GM23338 (cell line): ENCODE measurements at regions not wholly inside any gene's neighbourhood (a gene's known extent, or its start where the extent isn't known, plus 50 kb on each side); places are given as distances from the start of the nearest gene placed in this dataset.

Experiments used
- ATAC-seq: fragments of 200-7000 bp; cut with Tn5 transposase; 3 replicates; pipeline ENCODE4 v1.9.1; 2020
- DNase-seq: peaks from one replicate; pipeline ENCODE4 v3.0.0-alpha.2; 2015; ENCODE audit warnings: low spot score
- H2AFZ ChIP-seq: fragments of 200-600 bp; sonication (generic); 2 replicates; pipeline ENCODE4 v1.8.0; 2016; ENCODE audit warnings: antibody characterized with exemption, mild to moderate bottlenecking, moderate library complexity
- H3F3A ChIP-seq: fragments of 200-600 bp; sonication (generic); replicated peaks from 2 replicates; pipeline ENCODE4 v1.8.0; 2017; ENCODE audit warnings: antibody characterized with exemption, mixed run types, low read depth
- H3K27ac ChIP-seq: fragments of 200-600 bp; sonication (generic); 2 replicates; pipeline ENCODE4 v1.6.1; 2016; ENCODE audit warnings: low read depth
- H3K27me3 ChIP-seq: fragments of 200-600 bp; sonication (generic); 2 replicates; pipeline ENCODE4 v1.8.0; 2016; ENCODE audit warnings: mild to moderate bottlenecking, mixed run types, moderate library complexity; ENCODE audit not compliant: insufficient read depth
- H3K36me3 ChIP-seq: fragments of 200-600 bp; sonication (generic); 2 replicates; pipeline ENCODE4 v1.8.0; 2016; ENCODE audit warnings: mild to moderate bottlenecking; ENCODE audit not compliant: insufficient read depth
- H3K4me1 ChIP-seq: fragments of 200-600 bp; sonication (generic); 2 replicates; pipeline ENCODE4 v1.8.0; 2016; ENCODE audit warnings: mild to moderate bottlenecking, moderate library complexity; ENCODE audit not compliant: insufficient read depth
- H3K4me2 ChIP-seq: fragments of 200-600 bp; sonication (generic); 2 replicates; pipeline ENCODE4 v1.7.1; 2017; ENCODE audit warnings: mixed run types
- H3K4me3 ChIP-seq: fragments of 200-600 bp; sonication (generic); 2 replicates; pipeline ENCODE4 v1.6.1; 2016; ENCODE audit warnings: mixed run types
- H3K79me2 ChIP-seq: fragments of 200-600 bp; sonication (generic); replicated peaks from 2 replicates; pipeline ENCODE4 v1.8.0; 2017; ENCODE audit warnings: mild to moderate bottlenecking; ENCODE audit not compliant: insufficient read depth
- H3K9me2 ChIP-seq: fragments of 200-600 bp; sonication (generic); 2 replicates; pipeline ENCODE4 v1.8.0; 2017; ENCODE audit not compliant: insufficient read depth
- H4K20me1 ChIP-seq: fragments of 200-600 bp; sonication (generic); replicated peaks from 2 replicates; pipeline ENCODE4 v1.8.0; 2017; ENCODE audit warnings: mild to moderate bottlenecking; ENCODE audit not compliant: insufficient read depth
- H3K27ac Mint-ChIP-seq: 2 replicates; pipeline ENCODE4 v1.8.0; 2020; ENCODE audit warnings: inconsistent platforms, mild to moderate bottlenecking, moderate library complexity, mixed read lengths
- H3K27me3 Mint-ChIP-seq: 3 replicates; pipeline ENCODE4 v1.8.0; 2022; ENCODE audit warnings: low read depth, mild to moderate bottlenecking, moderate library complexity, mixed read lengths, inconsistent platforms; ENCODE audit not compliant: insufficient read depth, poor library complexity
- H3K36me3 Mint-ChIP-seq: 3 replicates; pipeline ENCODE4 v1.8.0; 2021; ENCODE audit warnings: low read depth, mild to moderate bottlenecking, inconsistent platforms, moderate library complexity, mixed read lengths
- H3K4me1 Mint-ChIP-seq: 3 replicates; pipeline ENCODE4 v1.8.0; 2020; ENCODE audit warnings: mild to moderate bottlenecking, inconsistent platforms, mixed read lengths
- H3K4me3 Mint-ChIP-seq: 3 replicates; pipeline ENCODE4 v1.8.0; 2021; ENCODE audit warnings: moderate library complexity, mild to moderate bottlenecking, inconsistent platforms, mixed read lengths
- H3K9me3 Mint-ChIP-seq: 3 replicates; pipeline ENCODE4 v1.8.0; 2020; ENCODE audit warnings: moderate library complexity, mild to moderate bottlenecking, inconsistent platforms, mixed read lengths
- EZH2 ChIP-seq: fragments of 200-600 bp; sonication (generic); IDR thresholded peaks from one replicate; pipeline ENCODE4 v1.8.0; 2017; ENCODE audit warnings: antibody characterized with exemption, mild to moderate bottlenecking, low read depth; ENCODE audit not compliant: unreplicated experiment
- EZH2phosphoT487 ChIP-seq: fragments of 200-600 bp; sonication (generic); IDR thresholded peaks from one replicate; pipeline ENCODE4 v1.8.1; 2018; ENCODE audit warnings: antibody characterized with exemption; ENCODE audit not compliant: unreplicated experiment
- JUNB ChIP-seq: IDR thresholded peaks from one replicate; pipeline ENCODE4 v1.6.1; 2016; ENCODE audit warnings: antibody characterized with exemption; ENCODE audit not compliant: unreplicated experiment
- NANOG ChIP-seq: IDR thresholded peaks from 2 replicates; pipeline ENCODE4 v1.6.1; 2016; ENCODE audit warnings: antibody characterized with exemption, borderline replicate concordance
- REST ChIP-seq: IDR thresholded peaks from one replicate; pipeline ENCODE4 v1.6.1; 2018; ENCODE audit warnings: antibody characterized with exemption; ENCODE audit not compliant: unreplicated experiment
- STAT1 ChIP-seq: IDR thresholded peaks from one replicate; pipeline ENCODE4 v1.6.1; 2016; ENCODE audit warnings: antibody characterized with exemption; ENCODE audit not compliant: unreplicated experiment
- ZNF114 ChIP-seq: fragments of 250-450 bp; sonication (Bioruptor Pico); IDR thresholded peaks from 2 replicates; pipeline ENCODE4 v1.5.0; 2020; ENCODE audit warnings: mild to moderate bottlenecking, moderate library complexity
- ZNF331 ChIP-seq: fragments of 250-450 bp; sonication (Bioruptor Pico); IDR thresholded peaks from 2 replicates; pipeline ENCODE4 v1.5.0; 2020; ENCODE audit warnings: low read depth, mild to moderate bottlenecking, moderate library complexity
- ZNF462 ChIP-seq: fragments of 250-450 bp; sonication (Bioruptor Pico); IDR thresholded peaks from 2 replicates; pipeline ENCODE4 v1.5.0; 2020; ENCODE audit warnings: mild to moderate bottlenecking, moderate library complexity
- TF ChIP-seq, protein P1 (sequence below), 2 experiments: fragments of 200-600 bp in 1 of 2; sonication (generic) in 1 of 2; conservative IDR thresholded peaks; 2 replicates each; pipeline versions ENCODE4 v1.5.1 to v1.6.1; 2016 to 2017; ENCODE audit warnings: antibody characterized with exemption in 2 of 2, low read depth in 2 of 2, mild to moderate bottlenecking in 2 of 2, moderate library complexity in 1 of 2

GRCh38 chr2:23293731-23294130, 91.2 kb upstream of the KLHL29 start:
- no peaks in the 10 kb centered on the region for H3K36me3 Mint-ChIP-seq
- peaks cover 21% of the 10 kb centered on the region; the same call in 1 of the 2 replicates for H3K9me2 ChIP-seq
- peaks cover 2% of the 10 kb centered on the region for H3K27me3 Mint-ChIP-seq
- H3K27ac Mint-ChIP-seq, result no peak overlapping the region
- H2AFZ ChIP-seq, result no peak overlapping the region
- no peak for ATAC-seq
- TF ChIP-seq JUNB (no peak), ZNF462 (CRISPR knock-in tag) (no peak), ZNF331 (no peak), REST (no peak), STAT1 (no peak), NANOG (no peak), EZH2phosphoT487 (no peak), ZNF114 (CRISPR knock-in tag) (no peak), EZH2 (no peak)
- TF ChIP-seq, protein P1, sequence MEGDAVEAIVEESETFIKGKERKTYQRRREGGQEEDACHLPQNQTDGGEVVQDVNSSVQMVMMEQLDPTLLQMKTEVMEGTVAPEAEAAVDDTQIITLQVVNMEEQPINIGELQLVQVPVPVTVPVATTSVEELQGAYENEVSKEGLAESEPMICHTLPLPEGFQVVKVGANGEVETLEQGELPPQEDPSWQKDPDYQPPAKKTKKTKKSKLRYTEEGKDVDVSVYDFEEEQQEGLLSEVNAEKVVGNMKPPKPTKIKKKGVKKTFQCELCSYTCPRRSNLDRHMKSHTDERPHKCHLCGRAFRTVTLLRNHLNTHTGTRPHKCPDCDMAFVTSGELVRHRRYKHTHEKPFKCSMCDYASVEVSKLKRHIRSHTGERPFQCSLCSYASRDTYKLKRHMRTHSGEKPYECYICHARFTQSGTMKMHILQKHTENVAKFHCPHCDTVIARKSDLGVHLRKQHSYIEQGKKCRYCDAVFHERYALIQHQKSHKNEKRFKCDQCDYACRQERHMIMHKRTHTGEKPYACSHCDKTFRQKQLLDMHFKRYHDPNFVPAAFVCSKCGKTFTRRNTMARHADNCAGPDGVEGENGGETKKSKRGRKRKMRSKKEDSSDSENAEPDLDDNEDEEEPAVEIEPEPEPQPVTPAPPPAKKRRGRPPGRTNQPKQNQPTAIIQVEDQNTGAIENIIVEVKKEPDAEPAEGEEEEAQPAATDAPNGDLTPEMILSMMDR (conservative IDR thresholded peaks at IDR 0.05; ENCODE audit: low read depth in 2 of 2), result no peak
- H3K4me3 Mint-ChIP-seq, result no peak overlapping the region
- H3K27me3 ChIP-seq, result no peaks in the 10 kb centered on the region
- no peaks in the 10 kb centered on the region for H3K79me2 ChIP-seq
- no peaks in the 10 kb centered on the region for H3K4me1 Mint-ChIP-seq
- H3K9me3 Mint-ChIP-seq, result no peaks in the 10 kb centered on the region; the same call in 2 of the 3 replicates
- H3K27ac ChIP-seq, result no peak overlapping the region
- H4K20me1 ChIP-seq, result no peaks in the 10 kb centered on the region; the same call in 1 of the 2 replicates
- H3K4me3 ChIP-seq, result no peak overlapping the region
- no peaks in the 10 kb centered on the region for H3F3A ChIP-seq
- no peaks in the 10 kb centered on the region for H3K36me3 ChIP-seq
- H3K4me1 ChIP-seq, result no peaks in the 10 kb centered on the region
- H3K4me2 ChIP-seq, result no peak overlapping the region
- no peak for DNase-seq
